Right lobe of liver (tissue), 4 donors: ENCODE measurements at regions not wholly inside any gene's neighbourhood (a gene's known extent, or its start where the extent isn't known, plus 50 kb on each side); places are given as distances from the start of the nearest gene placed in this dataset.

Experiments
- CTCF ChIP-seq, 4 donors: fragments of 200-600 bp in 3 of 4; fragments of 450-650 bp in 1 of 4; IDR thresholded peaks; one replicate each; pipeline versions ENCODE4 v1.5.1 to v1.8.0; 2016 to 2022; ENCODE audit warnings: antibody characterized with exemption in 4 of 4, mild to moderate bottlenecking in 2 of 4
- POLR2A ChIP-seq: fragments of 450-650 bp; IDR thresholded peaks from one replicate; pipeline ENCODE4 v1.6.1; 2017; ENCODE audit warnings: antibody characterized with exemption, mild to moderate bottlenecking
- donor health status: DM: no; HTN: no; CAD: no.
- donor health status: DM: no; HTN: no; CAD: no.
- donor health status: DM: no; HTN: yes; CAD: no.

- no peak for TF ChIP-seq CTCF (IDR thresholded peaks at IDR 0.05)
- no peak for TF ChIP-seq POLR2A
These were observed 289.8 kb upstream of the SEMA6D start for GRCh38 chr15:47427463-47427862.
